Activated CD4-positive, alpha-beta T cell treated with anti-CD3 and anti-CD28 coated beads, Interleukin-2, amount 50 U/mL, for 16 hours (primary cell): ENCODE measurements at regions not wholly inside any gene's neighbourhood (a gene's known extent, or its start where the extent isn't known, plus 50 kb on each side); places are given as distances from the start of the nearest gene placed in this dataset.
A peak's percentile ranks its signal among the peaks of the same experiment; 100 is the strongest.
"Not testable (repeated sequence)": the region's sequence is repeated elsewhere in the genome, so short reads cannot be mapped to it uniquely, and the experiment has no call there.

Experiments
- DNase-seq: peaks from one replicate; pipeline ENCODE4 v3.0.0-alpha.2; 2020

- no peak for DNase-seq
Measured at GRCh38 chr4:145293658-145294057, 113.3 kb upstream of the OTUD4 start.

GRCh38 chr4:145290955-145291354 lies 110.6 kb upstream of the OTUD4 start:
- DNase-seq: no peak

GRCh38 chr4:145289403-145290076 lies 109.2 kb upstream of the OTUD4 start:
- no peak for DNase-seq

- no peak for DNase-seq
Measured at GRCh38 chr4:145287351-145287750, 107.0 kb upstream of the OTUD4 start.

- DNase-seq: no peak
Measured at GRCh38 chr4:145285928-145286327, 105.5 kb upstream of the OTUD4 start.

GRCh38 chr4:145283909-145284308 lies 103.5 kb upstream of the OTUD4 start:
- no peak for DNase-seq

- no peak for DNase-seq
Measured at GRCh38 chr4:145281951-145282350, 101.6 kb upstream of the OTUD4 start.

- DNase-seq: no peak
Measured at GRCh38 chr4:145281224-145281623, 100.8 kb upstream of the OTUD4 start.

- DNase-seq: no peak
Measured at GRCh38 chr4:145280541-145280940, 100.2 kb upstream of the OTUD4 start.

- DNase-seq: no peak
Measured at GRCh38 chr4:145279122-145279960, 99.0 kb upstream of the OTUD4 start.

- DNase-seq: no peak
Measured at GRCh38 chr4:145278341-145279121, 98.1 kb upstream of the OTUD4 start.

GRCh38 chr4:145277011-145277410 lies 96.6 kb upstream of the OTUD4 start:
- no peak for DNase-seq

- no peak for DNase-seq
Measured at GRCh38 chr4:145276050-145276449, 95.7 kb upstream of the OTUD4 start.

GRCh38 chr4:145271194-145271593 lies 90.8 kb upstream of the OTUD4 start:
- no peak for DNase-seq

GRCh38 chr4:145266881-145267280 lies 86.5 kb upstream of the OTUD4 start:
- DNase-seq: no peak

GRCh38 chr4:145260091-145260490 lies 79.7 kb upstream of the OTUD4 start:
- no peak for DNase-seq

- DNase-seq: not testable (repeated sequence)
Measured at GRCh38 chr4:145255311-145255710, 74.9 kb upstream of the OTUD4 start.

- DNase-seq: no peak
Measured at GRCh38 chr4:145252190-145252589, 71.8 kb upstream of the OTUD4 start.

GRCh38 chr4:145251391-145251790 lies 71.0 kb upstream of the OTUD4 start:
- DNase-seq: no peak

- DNase-seq: no peak
Measured at GRCh38 chr4:145248971-145249370, 68.6 kb upstream of the OTUD4 start.

- no peak for DNase-seq
Measured at GRCh38 chr4:145248502-145248901, 68.1 kb upstream of the OTUD4 start.

- peak; percentile 64 for DNase-seq
Measured at GRCh38 chr4:145234091-145234706, 53.8 kb upstream of the OTUD4 start.
